MCF 10A (cell line): ENCODE measurements at regions not wholly inside any gene's neighbourhood (a gene's known extent, or its start where the extent isn't known, plus 50 kb on each side); places are given as distances from the start of the nearest gene placed in this dataset.

ENCODE experiments used
- BruUV-seq: library from RNA; stranded (reverse); fragments of 400-500 nt; replicated peaks from 2 replicates; lab custom pipeline; 2021; lab: Mats Ljungman, UMichigan
- CTCF ChIA-PET: fragments of 300-600 bp; sonication (Branson Sonifier 250); formaldehyde crosslinking; extraction: SDS; loops from one replicate; lab custom pipeline; 2021; ENCODE audit warnings: antibody characterized with exemption, inconsistent platforms; lab: Yijun Ruan, JAX
- POLR2A ChIA-PET: fragments of 300-600, 350-650 bp; sonication (Branson Sonifier 250); formaldehyde crosslinking; extraction: SDS; loops from one replicate; lab custom pipeline; 2020; ENCODE audit warnings: antibody characterized with exemption, inconsistent platforms; lab: Yijun Ruan, JAX
- DNase-seq: peaks from one replicate; pipeline ENCODE4 v3.0.0-alpha.2; 2018; ENCODE audit not compliant: unreplicated experiment
- H3K27ac Mint-ChIP-seq: one replicate; pipeline ENCODE4 v1.8.0; 2022; ENCODE audit warnings: mild to moderate bottlenecking, low read depth, mixed read lengths; ENCODE audit not compliant: unreplicated experiment
- H3K27me3 Mint-ChIP-seq: one replicate; pipeline ENCODE4 v1.8.0; 2022; ENCODE audit warnings: mixed read lengths; ENCODE audit not compliant: insufficient read depth, unreplicated experiment
- H3K36me3 Mint-ChIP-seq: one replicate; pipeline ENCODE4 v1.8.0; 2022; ENCODE audit warnings: mild to moderate bottlenecking, moderate library complexity, mixed read lengths; ENCODE audit not compliant: insufficient read depth, unreplicated experiment
- H3K4me1 Mint-ChIP-seq: one replicate; pipeline ENCODE4 v1.8.0; 2022; ENCODE audit warnings: mixed read lengths; ENCODE audit not compliant: insufficient read depth, unreplicated experiment
- H3K4me3 Mint-ChIP-seq: one replicate; pipeline ENCODE4 v1.8.0; 2022; ENCODE audit warnings: mild to moderate bottlenecking, moderate library complexity, mixed read lengths; ENCODE audit not compliant: unreplicated experiment
- H3K9me3 Mint-ChIP-seq: one replicate; pipeline ENCODE4 v1.8.0; 2022; ENCODE audit warnings: mixed read lengths; ENCODE audit not compliant: unreplicated experiment
- intact Hi-C: fragments of 100-400 bp; cut with micrococcal nuclease; formaldehyde crosslinking; loops from 2 replicates; pipeline ENCODE4 v1.14.1; 2022
- TF ChIP-seq, protein P1 (sequence below): fragments of 200-600 bp; IDR thresholded peaks from one replicate; pipeline ENCODE4 v1.8.0; 2022; ENCODE audit warnings: antibody characterized with exemption, mild to moderate bottlenecking; ENCODE audit not compliant: unreplicated experiment

GRCh38 chr5:144944936-144945335, 774.3 kb downstream of the KCTD16 start:
- ChIA-PET POLR2A (no interaction called here), CTCF (interaction anchor here (0.6 kb wide), 1 partner anchor 1105 kb away, joined by 3 read pairs; no protein-coding TSS in a partner anchor)
- DNase-seq, result no peak
- no peaks in the 10 kb centered on the region for H3K9me3 Mint-ChIP-seq
- TF ChIP-seq, protein P1, sequence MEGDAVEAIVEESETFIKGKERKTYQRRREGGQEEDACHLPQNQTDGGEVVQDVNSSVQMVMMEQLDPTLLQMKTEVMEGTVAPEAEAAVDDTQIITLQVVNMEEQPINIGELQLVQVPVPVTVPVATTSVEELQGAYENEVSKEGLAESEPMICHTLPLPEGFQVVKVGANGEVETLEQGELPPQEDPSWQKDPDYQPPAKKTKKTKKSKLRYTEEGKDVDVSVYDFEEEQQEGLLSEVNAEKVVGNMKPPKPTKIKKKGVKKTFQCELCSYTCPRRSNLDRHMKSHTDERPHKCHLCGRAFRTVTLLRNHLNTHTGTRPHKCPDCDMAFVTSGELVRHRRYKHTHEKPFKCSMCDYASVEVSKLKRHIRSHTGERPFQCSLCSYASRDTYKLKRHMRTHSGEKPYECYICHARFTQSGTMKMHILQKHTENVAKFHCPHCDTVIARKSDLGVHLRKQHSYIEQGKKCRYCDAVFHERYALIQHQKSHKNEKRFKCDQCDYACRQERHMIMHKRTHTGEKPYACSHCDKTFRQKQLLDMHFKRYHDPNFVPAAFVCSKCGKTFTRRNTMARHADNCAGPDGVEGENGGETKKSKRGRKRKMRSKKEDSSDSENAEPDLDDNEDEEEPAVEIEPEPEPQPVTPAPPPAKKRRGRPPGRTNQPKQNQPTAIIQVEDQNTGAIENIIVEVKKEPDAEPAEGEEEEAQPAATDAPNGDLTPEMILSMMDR, result no peak
- H3K4me3 Mint-ChIP-seq, result no peak overlapping the region
- no peaks in the 10 kb centered on the region for H3K27me3 Mint-ChIP-seq
- no peaks in the 10 kb centered on the region for H3K4me1 Mint-ChIP-seq
- intact Hi-C loops, result no loop called here
- no peak overlapping the region for H3K27ac Mint-ChIP-seq
- BruUV-seq, result no TSS peak
- no peaks in the 10 kb centered on the region for H3K36me3 Mint-ChIP-seq

DNA sequence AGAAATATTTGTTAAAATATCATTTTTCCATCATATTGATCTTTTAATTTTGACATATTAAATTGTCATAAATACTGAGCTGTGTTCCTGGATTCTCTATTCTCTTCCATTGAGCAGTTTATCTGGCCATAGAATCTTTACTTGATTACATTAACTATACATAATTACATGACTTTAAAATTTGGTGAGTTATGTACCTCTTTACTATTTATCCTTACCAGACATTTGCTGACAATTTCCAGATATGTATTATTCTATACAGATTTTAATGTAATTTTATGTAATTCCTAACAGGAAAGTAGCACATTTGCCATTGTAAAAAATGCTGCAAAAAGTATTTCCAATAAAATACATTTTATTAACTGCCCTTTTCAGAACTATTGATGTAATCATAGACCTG, 770.3 kb downstream of the KCTD16 start:
- Mint-ChIP-seq H3K4me1 (no peaks in the 10 kb centered on the region), H3K36me3 (no peaks in the 10 kb centered on the region), H3K9me3 (no peaks in the 10 kb centered on the region), H3K27ac (no peak overlapping the region), H3K4me3 (no peak overlapping the region), H3K27me3 (no peaks in the 10 kb centered on the region)
- CTCF ChIA-PET, result no interaction called here
- no peak for DNase-seq
- BruUV-seq, result no TSS peak
- intact Hi-C loops, result no loop called here
- TF ChIP-seq, protein P1, result no peak
- POLR2A ChIA-PET, result no interaction called here

DNA sequence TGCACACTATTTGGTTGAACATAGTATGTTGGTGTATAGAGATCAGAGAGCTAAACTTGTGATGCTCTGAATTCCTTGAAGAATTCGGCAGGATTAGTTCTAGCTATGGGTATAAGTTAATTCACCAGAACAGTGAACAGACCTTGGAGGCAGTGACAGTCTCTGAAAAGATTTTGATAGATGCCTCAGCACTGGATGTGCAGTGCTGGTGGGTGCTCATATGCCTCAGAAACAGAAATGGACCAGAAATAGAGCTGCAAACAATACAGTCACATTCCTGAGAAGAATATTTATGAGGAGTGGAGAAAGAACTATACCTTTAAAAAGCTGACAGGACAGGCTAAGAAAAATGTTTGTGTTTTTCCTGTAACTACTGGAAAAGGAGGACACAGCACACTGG, 747.7 kb downstream of the KCTD16 start:
- CTCF ChIA-PET, result interaction anchor here (0.6 kb wide), 1 partner anchor 613 kb away, joined by 9 read pairs; no protein-coding TSS in a partner anchor
- intact Hi-C loops, result no loop called here

GRCh38 chr5:144915452-144915851, 744.8 kb downstream of the KCTD16 start:
- BruUV-seq, result no TSS peak
- no peaks in the 10 kb centered on the region for H3K27me3 Mint-ChIP-seq
- peaks cover 4% of the 10 kb centered on the region for H3K9me3 Mint-ChIP-seq
- ChIA-PET POLR2A (no interaction called here), CTCF (no interaction called here)
- H3K4me1 Mint-ChIP-seq, result peaks cover 7% of the 10 kb centered on the region
- H3K4me3 Mint-ChIP-seq, result no peak overlapping the region
- no peaks in the 10 kb centered on the region for H3K36me3 Mint-ChIP-seq
- intact Hi-C loops, result no loop called here
- DNase-seq, result peak; percentile 53
- TF ChIP-seq, protein P1, result no peak
- H3K27ac Mint-ChIP-seq, result no peak overlapping the region

More for the DNA sequence above, 747.7 kb downstream of the KCTD16 start:
- no peak overlapping the region for H3K4me3 Mint-ChIP-seq
- no peak overlapping the region for H3K27ac Mint-ChIP-seq
- H3K9me3 Mint-ChIP-seq, result peaks cover 5% of the 10 kb centered on the region
- H3K36me3 Mint-ChIP-seq, result no peaks in the 10 kb centered on the region
- peaks cover 7% of the 10 kb centered on the region for H3K4me1 Mint-ChIP-seq
- DNase-seq, result no peak
- TF ChIP-seq, protein P1, result no peak
- no TSS peak for BruUV-seq
- POLR2A ChIA-PET, result no interaction called here
- no peaks in the 10 kb centered on the region for H3K27me3 Mint-ChIP-seq
